C1 segment of cervical spinal cord (tissue), 14 donors: ENCODE measurements at regions not wholly inside any gene's neighbourhood (a gene's known extent, or its start where the extent isn't known, plus 50 kb on each side); places are given as distances from the start of the nearest gene placed in this dataset.
"Not testable (repeated sequence)": the region's sequence is repeated elsewhere in the genome, so short reads cannot be mapped to it uniquely, and the experiment has no call there.

Source experiments
- DNase-seq, 14 donors: peaks; one replicate each; lab custom pipeline; 2025; lab: John Stamatoyannopoulos, UW

DNA sequence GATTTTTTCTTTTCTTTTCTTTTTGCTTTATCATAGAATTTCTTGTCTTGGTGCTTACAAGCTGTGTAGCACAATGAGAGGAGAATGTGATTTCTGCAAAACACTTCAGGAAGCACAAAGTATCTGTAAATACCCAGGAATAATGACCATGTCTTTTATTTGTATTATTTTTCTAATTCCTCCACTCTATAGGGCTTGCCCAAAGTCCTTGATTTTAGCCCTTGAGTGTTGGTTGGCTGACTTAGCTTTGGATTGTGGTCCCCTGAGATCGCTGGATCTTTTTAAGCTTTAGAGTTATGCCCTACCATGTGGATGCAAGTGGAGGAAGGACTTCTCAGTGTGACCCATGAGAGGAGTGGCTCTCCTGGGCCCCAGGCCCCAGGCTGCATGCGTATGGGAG, 52.2 kb downstream of the HOXC4 start:
- not testable (repeated sequence) for DNase-seq

DNA sequence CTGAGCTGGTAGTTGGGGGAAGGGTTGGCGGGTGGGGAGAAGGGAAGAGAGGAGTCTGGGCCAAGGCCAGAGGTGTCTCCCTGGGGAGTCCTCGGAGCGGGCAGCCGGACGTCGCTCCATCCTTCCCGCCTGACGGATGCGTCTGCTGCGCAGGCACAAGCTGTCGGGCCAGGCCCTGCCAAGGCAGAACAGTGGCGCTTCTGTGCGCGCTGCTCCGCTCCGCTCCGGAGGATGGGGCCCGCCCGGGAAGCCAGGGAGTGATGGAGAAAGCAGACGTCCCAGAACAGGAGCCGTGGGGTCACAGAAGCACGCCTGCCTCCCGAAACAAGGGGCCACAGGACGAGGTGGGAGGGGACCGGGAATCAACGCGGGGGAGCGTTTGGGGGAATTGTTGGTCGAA, 52.6 kb downstream of the HOXC4 start:
- peak in 5 of 14 donors; percentile 14 to 29 (median 20) for DNase-seq

GRCh38 chr12:54106803-54107579, 53.4 kb downstream of the HOXC4 start:
- DNase-seq = peak in 2 of 14 donors; percentile 15 to 45

GRCh38 chr12:54112336-54112735, 58.7 kb downstream of the HOXC4 start:
- DNase-seq = peak in 4 of 14 donors; percentile 29 to 54 (median 38)

DNA sequence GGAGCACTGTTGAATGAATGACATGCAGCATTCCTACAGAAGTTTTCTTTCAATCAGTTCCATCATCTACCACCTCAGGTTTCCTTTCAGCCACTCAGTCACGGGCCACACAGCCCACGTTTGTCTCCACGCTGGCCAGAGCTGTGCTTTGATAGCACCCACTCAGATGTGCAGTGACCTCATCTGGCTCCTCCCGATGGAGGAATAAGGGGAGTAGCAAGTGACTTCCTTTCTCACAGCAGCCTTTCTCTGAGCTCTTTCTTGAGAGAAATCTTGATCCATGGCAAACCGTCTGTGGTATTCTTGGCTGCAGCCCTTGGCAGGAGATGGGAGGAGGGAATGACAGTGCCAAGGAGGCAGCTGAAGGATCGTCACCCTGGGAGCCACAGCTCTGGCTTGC, 62.4 kb downstream of the HOXC4 start:
- peak in 1 of 14 donors; percentile 24 for DNase-seq

GRCh38 chr12:54117392-54117791, 63.8 kb downstream of the HOXC4 start:
- not testable (repeated sequence) for DNase-seq

DNA sequence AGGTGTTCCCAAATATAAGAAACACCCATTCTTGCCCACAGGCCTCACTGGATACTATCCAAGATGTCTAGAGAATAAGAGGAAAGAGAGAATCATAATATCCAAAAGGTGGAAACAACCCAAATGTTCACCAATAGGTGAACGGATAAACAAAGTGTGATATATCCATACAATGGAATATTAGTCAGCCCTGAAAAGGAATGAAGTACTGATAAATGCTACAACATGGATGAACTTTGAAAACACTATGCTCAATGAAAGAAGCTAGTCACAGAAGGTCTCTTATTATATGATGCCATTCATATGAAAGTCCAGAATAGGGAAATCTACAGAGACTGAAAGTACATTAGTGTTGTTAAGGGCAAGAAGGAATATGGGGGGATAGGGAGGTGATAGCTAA, 65.4 kb downstream of the HOXC4 start:
- not testable (repeated sequence) for DNase-seq

GRCh38 chr12:54123981-54124380, 64.8 kb downstream of the SMUG1 start:
- peak in 1 of 14 donors; percentile 23 for DNase-seq

GRCh38 chr12:54125708-54126028, 63.1 kb downstream of the SMUG1 start:
- not testable (repeated sequence) for DNase-seq

DNA sequence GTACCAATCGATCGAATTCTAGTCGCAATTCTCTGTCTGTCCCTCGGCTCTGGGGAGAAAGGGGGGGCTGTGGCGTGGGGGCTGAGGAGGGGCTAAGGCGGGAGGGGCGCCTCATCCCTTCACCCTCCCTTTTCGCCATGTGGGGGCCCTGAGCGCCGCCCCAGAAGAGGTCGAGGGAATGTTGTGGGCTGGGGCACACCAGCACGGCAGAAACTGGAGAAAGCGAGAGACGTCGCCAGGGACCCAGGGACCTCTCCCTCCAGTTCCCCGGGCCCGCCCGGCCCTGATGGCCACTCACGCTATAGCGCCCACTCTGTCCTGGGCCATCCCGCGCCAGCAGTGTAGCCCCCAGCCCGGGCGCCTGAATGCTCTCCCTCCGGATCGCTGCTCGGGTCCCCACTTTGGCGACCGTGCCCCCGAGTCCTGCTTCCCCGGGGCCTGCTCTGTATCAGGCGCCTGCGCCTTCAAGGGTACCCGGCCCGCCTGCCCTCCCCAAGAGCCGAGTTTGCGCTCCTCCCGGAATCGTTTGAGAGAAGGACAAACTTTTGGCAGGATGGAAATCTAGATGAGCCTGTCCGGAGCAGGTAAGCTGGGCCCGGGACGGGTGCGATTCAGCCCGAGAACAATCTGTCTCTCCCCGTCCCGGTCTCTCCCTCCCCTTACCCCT, 62.6 kb downstream of the SMUG1 start:
- DNase-seq = peak in 11 of 14 donors; percentile 4 to 86 (median 59)

- DNase-seq = peak in 10 of 14 donors; percentile 30 to 81 (median 56)
These were observed 61.9 kb downstream of the SMUG1 start for GRCh38 chr12:54126696-54127537.

GRCh38 chr12:54127538-54128259, 61.1 kb downstream of the SMUG1 start:
- peak in 1 of 14 donors; percentile 26 for DNase-seq

DNA sequence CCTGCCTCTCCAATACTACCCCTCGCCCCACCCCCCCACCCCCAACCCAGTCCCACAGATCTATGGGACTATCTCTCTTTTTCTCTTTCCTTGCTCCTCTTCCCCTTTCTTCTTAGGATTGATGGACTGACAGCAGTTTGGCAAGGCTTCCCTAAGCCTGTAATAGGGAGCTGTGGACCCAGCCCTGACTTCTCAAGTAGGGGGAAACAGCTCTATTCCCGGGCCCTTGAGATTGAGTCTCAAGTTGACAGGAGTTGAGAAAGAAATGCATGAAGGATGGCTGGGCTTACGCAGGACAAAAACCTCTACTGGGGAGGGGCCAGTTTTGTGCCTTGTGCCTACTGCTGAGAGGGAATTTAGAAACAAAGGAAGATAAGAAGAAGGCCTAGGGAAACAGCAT, 60.4 kb downstream of the SMUG1 start:
- no peak for DNase-seq

- DNase-seq = no peak
These were observed 59.5 kb downstream of the SMUG1 start for GRCh38 chr12:54129028-54129903.
